ENCODE measurements at regions not wholly inside any gene's neighbourhood (a gene's known extent, or its start where the extent isn't known, plus 50 kb on each side); places are given as distances from the start of the nearest gene placed in this dataset.

DNA sequence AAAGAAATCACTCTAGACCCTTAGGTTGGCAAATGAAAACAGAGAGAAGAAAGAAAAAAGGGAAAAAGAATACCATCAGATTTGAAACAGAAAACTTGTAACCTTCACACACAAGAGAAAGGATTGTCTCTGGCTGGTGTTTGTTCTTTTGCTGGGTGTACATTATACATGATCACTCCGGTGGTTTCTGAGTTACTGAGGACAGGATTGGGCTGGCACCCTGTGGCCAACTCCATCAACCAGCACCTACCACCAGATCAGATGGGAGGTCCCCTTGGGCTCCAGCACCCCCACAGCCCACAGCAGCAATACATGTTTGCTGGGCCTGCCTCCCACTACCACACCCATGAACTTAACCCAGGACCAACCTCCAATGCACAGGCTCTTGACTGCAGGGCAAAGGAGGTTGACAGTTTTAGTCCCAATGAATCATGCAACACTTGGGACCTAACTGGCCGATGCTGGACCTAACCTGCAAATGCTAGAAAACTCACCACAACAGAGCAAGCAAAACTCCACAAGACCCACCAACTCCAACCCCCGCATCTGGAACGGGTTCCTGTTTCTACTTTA, 308.3 kb downstream of the SOX9 start:
- no peak for DNase-seq

DNA sequence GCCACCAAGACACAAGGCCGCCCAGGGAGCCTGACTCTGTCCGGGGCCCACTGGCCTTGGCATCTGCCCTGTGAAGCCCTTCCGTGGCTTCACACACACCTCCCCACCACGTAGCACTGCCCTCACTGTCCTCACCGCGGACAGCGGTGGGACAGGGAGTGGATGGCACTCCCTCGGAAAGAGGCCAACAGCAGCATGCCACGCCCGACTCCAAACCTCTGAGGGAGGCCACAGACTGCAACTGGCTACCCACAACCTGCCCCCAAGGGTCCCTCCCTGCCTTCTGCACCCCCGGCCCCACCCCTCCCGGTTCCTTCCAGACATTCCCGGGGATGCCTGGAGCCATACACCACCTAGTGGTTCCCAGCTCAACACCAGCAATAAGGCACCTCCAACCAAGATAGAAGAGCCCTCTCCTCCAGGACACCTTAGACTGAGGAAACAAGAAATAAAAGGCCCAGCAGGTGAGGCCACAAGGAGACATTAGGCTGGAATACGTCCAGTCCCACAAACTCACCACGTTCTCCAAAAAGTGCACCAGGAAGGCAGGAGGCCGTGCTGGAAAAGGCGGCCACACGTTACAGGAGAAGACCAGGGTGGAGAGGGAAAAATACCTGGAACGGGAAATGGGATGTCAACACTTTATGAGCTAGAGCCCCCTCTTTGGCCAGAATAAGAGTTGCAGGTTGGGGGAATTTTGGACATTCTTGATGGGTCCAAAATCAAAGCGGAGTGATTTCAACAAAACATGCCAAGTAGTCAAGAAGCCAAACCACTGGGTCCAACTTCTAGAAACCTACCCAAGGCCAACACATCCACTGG, 310.0 kb downstream of the SOX9 start:
- DNase-seq = no peak

DNA sequence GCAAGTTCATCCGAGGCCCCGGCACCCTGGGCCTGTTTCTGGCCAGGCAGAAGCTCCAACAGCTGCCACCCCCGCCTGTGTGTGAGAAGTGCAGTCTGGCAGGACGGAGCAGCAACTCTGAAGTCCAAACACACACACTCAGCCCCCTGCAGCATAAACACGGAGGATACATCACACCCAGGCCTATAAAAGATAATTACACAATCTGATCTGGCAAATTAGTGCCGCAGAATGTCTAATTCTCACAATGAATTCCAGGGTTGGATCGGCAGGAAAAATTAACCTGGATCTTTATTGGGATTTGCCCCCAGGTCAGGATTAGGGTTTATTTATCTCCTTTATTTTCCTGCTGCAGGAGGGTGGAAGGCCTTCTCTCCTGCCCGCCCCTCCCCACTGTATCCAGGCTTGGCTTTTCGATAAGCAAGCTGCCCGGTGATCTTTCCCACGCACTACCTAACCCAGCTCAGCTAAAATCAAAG, 311.4 kb downstream of the SOX9 start:
- no peak for DNase-seq

DNA sequence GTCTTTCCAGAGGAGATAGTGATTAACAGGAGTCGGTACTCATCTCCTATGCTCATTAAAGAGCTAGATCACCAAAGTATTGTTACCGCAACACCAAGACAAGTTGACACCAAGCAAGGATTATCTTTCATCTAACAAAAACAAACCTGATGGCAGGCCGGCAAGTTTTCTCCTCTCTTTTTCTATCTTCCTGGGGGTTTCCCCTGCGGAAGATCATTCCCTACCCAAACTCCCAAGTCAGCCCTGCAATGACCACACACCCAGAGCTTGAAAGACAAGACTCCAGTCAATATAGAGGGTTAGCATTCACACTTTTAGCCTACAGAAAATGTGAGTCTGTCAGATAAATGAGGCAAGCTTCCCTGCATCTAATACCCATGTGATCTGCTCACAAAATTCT, 312.1 kb downstream of the SOX9 start:
- DNase-seq = no peak

DNA sequence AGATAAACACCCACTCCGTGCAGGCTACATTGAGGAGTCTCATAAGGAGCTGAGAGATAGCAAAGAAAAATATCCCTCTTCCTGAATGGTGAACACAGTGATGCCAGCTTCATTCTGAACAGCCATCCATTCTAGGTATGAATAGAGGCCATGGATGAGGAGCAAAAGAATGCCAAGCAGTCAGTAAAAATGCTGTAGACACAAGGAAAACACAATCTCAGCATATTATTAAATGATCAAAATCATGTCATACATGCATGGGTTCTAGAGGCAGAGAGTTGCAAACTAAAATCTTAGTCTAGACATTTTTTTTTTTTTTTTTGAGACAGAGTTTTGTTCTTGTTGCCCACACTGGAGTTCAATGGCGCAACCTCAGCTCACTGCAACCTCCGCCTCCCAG, 313.0 kb downstream of the SOX9 start:
- no peak for DNase-seq

DNA sequence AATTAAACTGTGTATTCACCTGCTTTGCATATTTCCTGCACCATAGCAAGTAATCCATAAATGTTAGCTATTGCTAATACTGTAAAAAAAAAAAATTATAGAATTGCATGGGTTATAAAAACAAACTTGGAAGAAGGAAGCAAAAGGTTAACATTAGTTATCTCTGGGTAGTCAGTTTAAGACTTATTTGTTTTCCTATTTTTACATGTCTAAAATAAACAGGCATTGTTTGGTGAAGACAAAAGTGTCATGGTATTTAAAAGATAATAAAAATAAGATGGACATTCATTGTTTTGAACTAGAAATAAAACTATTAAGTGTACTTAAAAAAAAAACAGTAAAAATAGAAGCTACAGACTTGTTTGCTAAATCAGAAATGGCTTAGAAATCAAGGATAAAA, 313.8 kb downstream of the SOX9 start:
- no peak for DNase-seq

DNA sequence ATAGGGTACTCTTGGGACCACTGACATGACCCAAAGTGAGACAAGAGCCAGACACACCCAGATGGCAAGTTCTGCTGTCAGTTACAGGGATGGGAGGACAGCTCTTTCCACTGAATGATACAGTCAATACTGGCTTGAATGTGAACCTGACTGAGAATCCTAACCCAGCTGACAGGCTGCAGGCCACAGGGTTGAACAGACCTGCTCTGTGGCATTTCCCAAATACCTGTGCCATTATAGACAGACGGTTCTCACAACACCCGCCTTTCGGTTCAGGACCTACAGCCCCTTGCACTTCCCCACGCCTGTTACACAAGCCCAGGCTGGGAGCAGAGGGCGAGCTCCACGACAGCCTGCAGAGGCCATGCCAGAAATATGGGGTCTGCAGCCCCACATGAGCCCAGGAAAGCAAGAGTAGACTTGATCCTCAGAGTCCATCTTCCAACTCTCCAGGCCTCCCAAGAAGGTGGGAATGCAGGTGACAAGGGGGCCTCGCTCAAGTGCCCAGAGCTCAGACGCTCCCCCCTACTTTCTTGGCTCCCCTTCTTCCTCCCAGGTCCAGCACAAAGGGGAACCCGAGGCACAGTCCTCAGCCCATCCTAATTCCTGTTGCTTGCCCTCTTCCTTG, 314.3 kb downstream of the SOX9 start:
- no peak for DNase-seq

DNA sequence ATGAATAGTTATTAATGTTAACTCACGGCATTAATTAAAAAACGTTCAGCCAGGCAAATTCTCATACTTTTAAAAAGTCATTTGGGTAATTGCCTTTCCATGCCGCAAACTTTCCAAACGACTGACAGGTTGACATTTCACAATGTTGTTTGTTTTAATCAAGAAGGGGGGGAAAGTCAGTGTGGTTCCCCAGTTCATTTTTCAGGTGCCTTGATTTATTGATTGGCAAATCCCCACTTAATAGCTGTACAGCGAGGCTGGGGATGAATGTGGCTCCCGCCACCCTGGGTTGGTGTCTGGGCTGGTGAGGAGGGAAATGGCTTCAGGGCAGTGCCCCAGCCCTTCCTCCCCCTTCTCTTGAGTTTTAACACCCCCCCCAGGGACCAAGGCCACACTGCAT, 318.0 kb downstream of the SOX9 start:
- DNase-seq = no peak

DNA sequence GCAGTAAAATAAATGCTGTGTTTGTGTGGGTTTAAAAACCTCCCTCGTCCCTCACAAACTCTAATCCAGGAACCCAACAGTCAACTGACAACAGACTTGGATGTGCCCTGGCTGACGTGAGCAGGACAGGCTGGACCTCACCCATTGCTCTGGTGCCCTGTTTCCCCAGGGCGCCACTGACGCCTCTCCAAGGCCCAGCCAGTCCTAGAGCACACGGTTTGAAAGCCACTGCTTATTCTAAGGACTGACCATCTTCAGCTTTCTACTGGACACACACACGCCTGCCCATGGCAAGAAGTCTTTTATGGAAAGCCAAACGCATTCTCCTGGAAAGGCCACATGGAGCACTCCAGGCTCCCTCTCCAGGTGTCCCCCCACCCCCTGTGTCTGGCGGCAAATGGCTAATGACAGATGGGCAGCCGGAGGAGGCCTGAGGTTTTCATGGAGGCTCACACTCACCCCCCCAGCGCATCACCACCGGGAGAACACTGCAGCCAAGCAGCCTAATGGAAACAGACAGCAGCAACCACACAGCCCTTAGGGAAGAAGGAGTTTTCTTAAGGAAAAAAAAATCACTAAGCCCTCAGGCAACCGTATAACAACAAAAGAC, 319.2 kb downstream of the SOX9 start:
- no peak for DNase-seq

DNA sequence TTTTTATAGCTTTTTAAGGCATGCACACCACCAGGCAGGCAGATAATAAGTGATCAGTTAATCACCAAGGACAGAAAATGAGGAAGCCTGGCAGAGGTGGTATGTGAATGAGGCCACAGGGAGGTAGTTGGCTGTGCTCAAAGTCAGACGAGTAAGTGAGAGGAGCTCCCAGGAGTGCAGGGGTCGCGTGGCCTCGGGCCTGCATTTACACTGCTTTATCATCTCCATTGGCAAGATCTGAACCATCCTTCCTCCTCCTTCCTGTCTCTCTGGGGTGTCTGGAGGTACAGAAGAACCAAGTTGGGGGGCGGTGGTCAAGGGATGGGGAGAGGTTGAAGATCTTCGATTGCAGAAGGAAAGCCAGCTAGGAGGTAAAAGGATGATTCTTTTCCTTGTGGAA, 320.1 kb downstream of the SOX9 start:
- no peak for DNase-seq

DNA sequence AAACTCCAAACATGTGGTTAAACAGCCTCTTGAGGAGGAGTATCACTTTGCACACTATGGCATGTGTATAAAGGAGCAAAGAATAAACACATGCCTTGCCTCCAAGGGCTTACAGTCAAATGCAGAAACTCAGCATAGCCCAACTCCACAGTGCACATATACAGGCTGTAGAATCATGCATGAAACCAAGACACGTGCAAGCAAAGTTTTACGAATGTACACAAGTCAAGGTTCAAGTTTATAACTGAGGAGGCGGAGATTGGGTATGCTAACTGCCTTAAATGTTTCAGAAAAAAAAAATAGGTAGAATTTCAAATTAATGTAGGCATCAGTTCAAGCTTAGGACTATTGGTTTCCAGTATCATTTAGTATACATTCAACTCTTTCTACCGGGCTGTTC, 321.1 kb downstream of the SOX9 start:
- no peak for DNase-seq

DNA sequence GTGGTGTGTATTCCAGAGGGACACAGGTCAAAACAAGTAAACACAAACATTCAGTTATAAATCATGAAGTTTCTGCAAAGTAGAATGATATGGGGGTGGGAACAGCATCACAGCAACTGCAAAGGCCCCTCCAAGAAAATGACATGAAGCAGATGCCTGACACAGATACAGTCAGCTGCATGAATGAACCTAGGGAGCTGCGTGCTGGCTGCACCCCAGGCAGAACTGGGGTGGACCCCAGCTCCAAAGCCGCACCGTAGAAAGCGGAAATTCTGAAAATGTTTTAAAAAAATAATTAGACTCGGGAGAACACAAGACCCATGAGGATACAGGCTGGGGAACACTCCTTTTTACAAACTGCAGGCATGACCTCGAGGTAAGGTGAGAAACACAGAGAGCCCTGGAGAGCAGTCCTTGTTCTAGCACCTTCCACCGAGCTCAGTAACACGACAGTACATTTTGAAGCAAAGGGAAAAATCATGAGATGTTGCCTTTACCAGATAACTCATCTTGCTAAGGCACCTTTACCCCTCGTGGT, 323.8 kb downstream of the SOX9 start:
- no peak for DNase-seq

DNA sequence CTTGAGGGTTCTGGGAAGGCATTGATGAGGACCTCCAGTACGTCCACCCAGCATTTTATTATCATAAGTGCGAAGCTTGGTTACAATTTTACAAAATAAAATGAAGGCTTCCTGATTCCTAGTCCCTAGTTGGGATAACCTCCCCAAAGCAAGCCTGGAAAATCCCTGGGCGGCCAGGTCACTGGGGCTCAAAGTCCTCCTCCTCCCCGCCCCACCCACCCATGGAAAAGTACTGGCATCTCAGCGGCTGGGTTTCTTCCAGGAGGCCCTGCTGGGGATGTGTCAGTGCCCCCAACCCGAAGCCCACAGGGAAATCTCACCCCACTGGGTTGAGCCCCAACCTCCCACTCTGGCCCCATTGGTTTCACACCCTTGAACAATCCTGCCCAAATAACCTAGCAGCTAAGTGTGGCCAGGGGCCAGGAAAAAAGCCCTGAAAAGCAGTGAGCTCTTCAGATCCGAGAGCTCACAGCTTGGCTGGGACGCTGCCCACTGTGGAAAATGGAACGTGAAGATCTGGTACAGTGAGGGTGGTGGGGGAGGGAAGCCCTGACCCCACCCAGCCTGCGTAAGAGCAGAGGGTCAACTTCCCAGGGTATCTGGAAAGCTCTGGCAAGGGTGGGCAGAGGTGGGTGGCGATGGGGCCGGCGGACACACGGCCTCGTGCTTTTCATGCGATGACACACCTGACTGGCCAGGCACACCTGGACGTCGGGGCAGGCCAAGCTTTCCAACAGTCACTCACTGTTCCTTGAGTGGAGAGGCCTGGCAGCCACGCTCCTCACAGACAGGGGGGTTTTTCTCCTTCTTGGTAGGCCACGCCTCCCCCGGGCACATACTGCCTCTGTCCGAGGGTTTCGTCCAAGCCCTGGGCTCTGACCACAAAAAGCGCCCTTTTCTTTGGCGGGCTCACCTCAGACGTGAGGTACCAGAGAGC, 324.5 kb downstream of the SOX9 start:
- DNase-seq = no peak

DNA sequence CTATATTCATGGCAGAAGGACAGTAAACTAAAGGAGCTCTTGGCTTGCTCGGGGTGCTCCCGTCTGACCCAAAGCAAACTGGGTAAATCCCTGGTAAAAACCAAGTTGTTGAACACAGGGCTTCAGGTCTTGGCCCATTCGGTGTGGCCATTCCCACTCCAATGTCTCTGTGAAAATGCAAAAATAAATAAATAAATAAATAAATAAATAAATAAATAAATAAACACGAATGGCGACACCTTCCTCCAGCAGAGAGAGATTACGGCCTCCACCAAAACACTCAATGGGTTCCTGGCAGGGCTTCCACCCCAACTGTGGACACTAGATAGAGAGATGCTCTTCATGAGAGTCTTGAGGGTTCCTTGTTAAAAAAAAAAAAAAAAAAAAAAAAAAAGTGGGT, 325.3 kb downstream of the SOX9 start:
- DNase-seq = no peak

DNA sequence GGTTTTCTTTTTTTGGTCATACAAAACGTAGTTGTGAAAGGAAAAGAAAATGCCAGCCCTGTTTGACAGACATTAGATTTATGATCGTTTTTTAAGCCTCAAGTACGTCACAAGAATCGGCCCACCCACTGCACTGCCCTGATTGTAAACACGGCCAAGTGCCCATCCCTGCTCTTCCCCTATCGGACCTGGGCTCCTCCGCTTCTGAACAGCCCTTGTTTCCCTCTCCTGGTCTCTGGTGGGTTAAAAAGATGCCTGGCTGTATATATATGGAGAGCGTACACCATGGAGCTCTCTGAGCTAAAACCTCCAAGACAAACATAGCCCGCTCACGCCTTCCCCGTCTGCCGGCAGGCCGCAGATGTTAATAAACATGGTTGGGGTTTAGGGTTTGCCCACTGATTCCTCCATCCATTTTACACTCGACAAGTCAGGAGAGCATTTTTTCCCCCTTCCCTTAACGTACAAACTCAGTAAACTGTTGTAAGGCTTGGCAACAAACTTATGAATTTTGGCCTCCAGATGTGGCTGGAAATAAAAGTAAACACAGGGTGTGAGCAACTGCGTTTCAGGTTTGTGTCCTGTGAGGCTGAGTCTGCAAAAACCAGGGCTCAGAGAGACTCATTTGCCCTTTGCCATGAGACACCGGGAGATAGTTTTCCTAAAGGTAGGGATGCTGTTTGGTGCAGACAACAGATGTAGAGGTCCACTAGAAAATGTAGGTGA, 325.9 kb downstream of the SOX9 start:
- no peak for DNase-seq

DNA sequence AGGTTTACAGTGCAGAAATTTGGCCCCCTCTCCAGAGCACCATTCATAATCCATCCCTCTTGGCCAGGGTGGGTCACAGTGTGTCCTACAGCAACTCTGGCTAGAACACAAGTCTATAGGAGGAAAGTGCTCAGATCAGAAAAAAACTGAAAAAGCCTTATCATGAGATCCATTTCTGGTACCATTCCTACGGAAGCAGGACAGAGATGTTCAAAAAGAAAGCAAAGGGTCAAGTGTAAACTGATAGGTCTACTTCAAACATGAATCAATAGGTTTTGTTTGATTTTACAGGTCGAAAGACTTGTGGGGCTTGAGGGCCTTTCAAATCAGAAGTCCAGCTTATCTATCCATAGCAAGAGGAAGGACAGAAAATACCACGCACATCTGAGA, 326.4 kb downstream of the SOX9 start:
- DNase-seq = no peak

DNA sequence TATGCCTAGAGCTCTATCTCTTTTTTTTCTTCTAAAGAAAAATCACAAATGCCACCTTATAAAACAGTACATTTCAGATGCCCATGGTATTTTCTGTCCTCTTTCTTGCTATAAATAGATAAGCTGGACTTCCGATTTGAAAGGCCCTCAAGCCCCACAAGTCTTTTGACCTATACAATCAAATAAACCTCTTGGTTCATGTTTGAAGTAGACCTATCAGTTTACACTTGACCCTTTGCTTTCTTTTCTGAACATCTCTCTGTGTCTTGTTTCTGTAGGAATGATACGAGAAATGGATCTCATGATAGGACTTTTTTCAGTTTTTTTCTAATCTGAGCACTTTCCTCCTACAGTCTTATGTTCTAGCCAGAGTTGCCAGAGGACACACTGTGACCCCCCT, 327.2 kb downstream of the SOX9 start:
- DNase-seq = no peak

DNA sequence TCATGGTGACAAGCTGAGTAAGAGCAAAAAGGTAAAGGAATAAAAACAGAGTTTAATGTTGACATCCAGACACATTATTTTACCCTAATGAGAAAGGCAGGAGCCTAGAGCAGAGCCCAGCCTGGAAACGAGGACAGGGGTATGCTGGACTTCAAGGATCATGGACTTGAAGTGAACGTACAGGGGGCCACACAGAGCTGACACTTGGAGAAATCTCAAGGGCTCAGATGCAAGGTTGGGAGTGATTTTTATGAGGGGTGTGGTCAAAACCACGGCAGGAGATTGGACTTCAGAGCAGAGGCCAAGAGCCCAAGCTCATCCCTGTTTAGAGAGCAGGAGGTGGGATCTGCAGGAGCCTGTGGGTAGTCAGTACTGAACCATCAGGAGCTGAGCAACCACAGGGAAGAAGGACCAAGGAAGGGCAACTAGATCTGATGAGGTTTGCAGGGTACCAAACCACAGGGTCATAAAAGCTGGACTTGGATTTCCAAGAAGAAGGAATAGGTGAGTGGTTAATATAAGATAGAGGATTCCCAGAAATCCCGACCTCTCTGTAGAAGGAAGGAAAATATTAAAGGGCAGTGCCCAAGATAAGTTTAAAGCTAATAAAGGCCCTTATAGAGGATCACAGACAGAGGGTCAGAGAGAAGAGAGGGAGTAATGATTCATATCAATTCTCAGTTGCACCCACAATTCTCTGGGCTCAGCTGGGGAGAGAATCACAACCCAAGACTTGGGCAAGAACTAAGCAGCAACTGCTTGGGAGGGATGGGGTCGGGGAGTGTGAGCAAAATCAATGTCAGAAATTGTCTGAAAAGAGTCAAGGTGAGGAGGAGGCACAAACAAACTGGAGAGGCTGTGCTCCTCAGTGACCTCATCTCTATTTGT, 331.7 kb downstream of the SOX9 start:
- DNase-seq = no peak

DNA sequence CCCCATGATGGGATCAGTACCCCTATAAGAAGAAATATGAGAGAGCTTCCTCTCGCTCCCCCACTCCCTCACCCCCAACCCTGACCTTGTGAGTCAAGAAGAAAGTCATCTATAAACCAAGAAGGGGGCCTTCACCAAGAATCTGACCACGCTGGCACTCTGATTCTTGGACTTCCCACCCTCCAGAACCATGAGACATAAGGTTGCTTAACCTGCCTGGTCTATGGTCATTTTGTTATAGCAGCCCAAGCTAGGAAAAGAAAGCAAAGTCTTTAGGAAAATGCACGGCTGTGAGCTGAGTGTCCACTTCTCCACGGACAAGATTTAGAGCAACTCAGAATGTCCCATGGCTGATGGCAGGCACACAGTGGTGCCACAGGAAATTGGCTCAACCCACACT, 333.5 kb downstream of the SOX9 start:
- DNase-seq = no peak

DNA sequence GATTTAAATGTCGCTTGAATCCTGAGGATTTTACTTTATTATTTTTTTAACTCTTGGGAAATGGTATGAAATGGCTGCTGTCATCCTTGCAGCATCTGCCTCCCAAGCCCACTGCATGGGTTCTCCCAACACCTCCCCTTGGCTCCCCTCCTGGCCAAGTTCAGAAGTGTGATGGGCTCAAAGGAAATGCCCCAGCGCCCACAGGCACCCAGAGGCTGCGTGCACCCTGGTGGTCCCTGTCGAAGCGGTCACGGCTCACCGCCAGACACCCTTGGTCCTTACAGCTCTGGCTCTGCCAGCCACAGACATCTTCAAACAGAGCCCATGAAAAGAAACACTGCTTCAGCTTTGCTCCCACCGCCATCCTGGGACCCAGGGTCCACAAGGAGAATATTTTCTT, 334.7 kb downstream of the SOX9 start:
- no peak for DNase-seq

Data from fibroblast of skin of scalp (primary cell).